ENCODE measurements at regions not wholly inside any gene's neighbourhood (a gene's known extent, or its start where the extent isn't known, plus 50 kb on each side); places are given as distances from the start of the nearest gene placed in this dataset.

GRCh38 chr3:76969996-76970615 lies 69.8 kb upstream of the ROBO2 start:
- TF ChIP-seq POLR2AphosphoS5 (IDR thresholded peaks at IDR 0.05; ENCODE audit: low read depth, low read length) = no peak
- TF ChIP-seq TAF1 (IDR thresholded peaks at IDR 0.05; ENCODE audit: borderline replicate concordance, insufficient read depth, low read length) = no peak
- TF ChIP-seq SIN3A (IDR thresholded peaks at IDR 0.05; ENCODE audit: borderline replicate concordance, insufficient read depth, low read length) = no peak
